ENCODE measurements at regions not wholly inside any gene's neighbourhood (a gene's known extent, or its start where the extent isn't known, plus 50 kb on each side); places are given as distances from the start of the nearest gene placed in this dataset.

GRCh38 chr15:29968099-29968894, 114.5 kb upstream of the GOLGA8J start (continued):
- TF ChIP-seq CTBP2 (IDR thresholded peaks at IDR 0.05; ENCODE audit: borderline replicate concordance, insufficient read depth, insufficient read length, low read length), result no peak
- no peak for TF ChIP-seq CHD7 (IDR thresholded peaks at IDR 0.05; ENCODE audit: insufficient replicate concordance, low read length)
- TF ChIP-seq SUZ12 (IDR thresholded peaks at IDR 0.05; ENCODE audit: low read length), result peak; percentile 71
- TF ChIP-seq TAF7 (optimal IDR thresholded peaks at IDR 0.05; ENCODE audit: borderline replicate concordance, low read depth, low read length), result no peak
- TF ChIP-seq RNF2 (IDR thresholded peaks at IDR 0.05; ENCODE audit: borderline replicate concordance, low read depth, low read length, missing control alignments, poor library complexity, severe bottlenecking), result peak; percentile 44
- TF ChIP-seq RAD21 (IDR thresholded peaks at IDR 0.05 in 1 of 2, conservative IDR thresholded peaks at IDR 0.05 in 1 of 2; ENCODE audit: low read depth in 2 of 2, low read length in 2 of 2), result no peak
- no peak for TF ChIP-seq CEBPB (IDR thresholded peaks at IDR 0.05; ENCODE audit: low read depth, low read length)
- no peak for TF ChIP-seq CBX8 (IDR thresholded peaks at IDR 0.05; ENCODE audit: borderline replicate concordance, low read depth, low read length)
- no peak for TF ChIP-seq ASH2L (IDR thresholded peaks at IDR 0.05; ENCODE audit: low read length)
- no peak for TF ChIP-seq CHD2 (IDR thresholded peaks at IDR 0.05; ENCODE audit: low read length)
